Suprapubic skin (tissue), 4 donors: ENCODE measurements at regions not wholly inside any gene's neighbourhood (a gene's known extent, or its start where the extent isn't known, plus 50 kb on each side); places are given as distances from the start of the nearest gene placed in this dataset.

Source experiments
- CTCF ChIP-seq, 2 donors: fragments of 200-600 bp in 1 of 2; fragments of 450-650 bp in 1 of 2; sonication (generic) in 1 of 2; IDR thresholded peaks; one replicate each; pipeline ENCODE4 v1.5.1; 2016 to 2019; ENCODE audit warnings: antibody characterized with exemption in 2 of 2, mild to moderate bottlenecking in 1 of 2, moderate library complexity in 1 of 2
- POLR2A ChIP-seq, 2 donors: fragments of 450-650 bp; IDR thresholded peaks; one replicate each; pipeline ENCODE4 v1.6.1; 2017; ENCODE audit warnings: antibody characterized with exemption in 2 of 2, mild to moderate bottlenecking in 2 of 2, moderate library complexity in 2 of 2
- POLR2AphosphoS5 ChIP-seq, 3 donors: sonication (generic); formaldehyde crosslinking; IDR thresholded peaks; one replicate each; pipeline ENCODE4 v1.6.1; 2017; ENCODE audit warnings: antibody characterized with exemption in 3 of 3

- no peak for TF ChIP-seq CTCF (IDR thresholded peaks at IDR 0.05)
- TF ChIP-seq POLR2A (IDR thresholded peaks at IDR 0.05): no peak
- TF ChIP-seq POLR2AphosphoS5 (IDR thresholded peaks at IDR 0.05): no peak
These were observed 847.4 kb downstream of the IGSF11 start for GRCh38 chr3:118187221-118187620.
